Mesendoderm (in vitro differentiated cells): ENCODE measurements at regions not wholly inside any gene's neighbourhood (a gene's known extent, or its start where the extent isn't known, plus 50 kb on each side); places are given as distances from the start of the nearest gene placed in this dataset.
A peak's percentile ranks its signal among the peaks of the same experiment; 100 is the strongest.

Source experiments
- DNase-seq: peaks from one replicate; pipeline ENCODE4 v3.0.0; 2013
- H2AK5ac ChIP-seq: 2 replicates; pipeline ENCODE4 v1.6.1; 2013; ENCODE audit warnings: low read length, inconsistent platforms
- H2BK120ac ChIP-seq: 2 replicates; pipeline ENCODE4 v1.6.1; 2013; ENCODE audit warnings: low read depth, mild to moderate bottlenecking, low read length, moderate library complexity, mixed read lengths
- H2BK15ac ChIP-seq: replicated peaks from 2 replicates; pipeline ENCODE4 v1.6.1; 2013; ENCODE audit warnings: low read depth, mild to moderate bottlenecking, moderate library complexity
- H2BK5ac ChIP-seq: 2 replicates; pipeline ENCODE4 v1.6.1; 2013; ENCODE audit warnings: low read length, inconsistent platforms
- H3K18ac ChIP-seq: 2 replicates; pipeline ENCODE4 v1.6.1; 2013; ENCODE audit warnings: mild to moderate bottlenecking, low read length, mixed read lengths
- H3K23ac ChIP-seq: one replicate; pipeline ENCODE4 v1.6.1; 2013; ENCODE audit warnings: low read length
- H3K27ac ChIP-seq: 2 replicates; pipeline ENCODE4 v1.5.1; 2013; ENCODE audit warnings: low read depth, mild to moderate bottlenecking, inconsistent platforms, low read length, moderate library complexity
- H3K27me3 ChIP-seq: 2 replicates; pipeline ENCODE4 v1.6.1; 2013; ENCODE audit warnings: low read length, control low read depth, mild to moderate bottlenecking, inconsistent platforms; ENCODE audit not compliant: insufficient read depth, poor library complexity
- H3K36me3 ChIP-seq: 2 replicates; pipeline ENCODE4 v1.6.1; 2013; ENCODE audit warnings: low read length, inconsistent platforms; ENCODE audit not compliant: control insufficient read depth, insufficient read depth
- H3K4ac ChIP-seq: one replicate; pipeline ENCODE4 v1.6.1; 2013; ENCODE audit warnings: low read depth, mild to moderate bottlenecking, low read length, moderate library complexity
- H3K4me1 ChIP-seq: 2 replicates; pipeline ENCODE4 v1.6.1; 2013; ENCODE audit warnings: low read depth, low read length, inconsistent platforms; ENCODE audit not compliant: control insufficient read depth
- H3K4me2 ChIP-seq: 2 replicates; pipeline ENCODE4 v1.6.1; 2013; ENCODE audit warnings: low read length
- H3K4me3 ChIP-seq: 2 replicates; pipeline ENCODE4 v1.5.1; 2013; ENCODE audit warnings: mild to moderate bottlenecking, low read length
- H3K56ac ChIP-seq: one replicate; pipeline ENCODE4 v1.6.1; 2013; ENCODE audit warnings: low read length
- H3K79me1 ChIP-seq: 2 replicates; pipeline ENCODE4 v1.6.1; 2013; ENCODE audit warnings: low read length, inconsistent platforms
- H3K79me2 ChIP-seq: 2 replicates; pipeline ENCODE4 v1.6.1; 2013; ENCODE audit warnings: mild to moderate bottlenecking, low read length; ENCODE audit not compliant: control insufficient read depth, insufficient read depth
- H3K9ac ChIP-seq: 2 replicates; pipeline ENCODE4 v1.6.1; 2013; ENCODE audit warnings: low read length, inconsistent platforms
- H4K5ac ChIP-seq: one replicate; pipeline ENCODE4 v1.6.1; 2013; ENCODE audit warnings: low read length
- H4K8ac ChIP-seq: one replicate; pipeline ENCODE4 v1.6.1; 2013; ENCODE audit warnings: low read depth, mild to moderate bottlenecking, control low read depth, low read length, moderate library complexity
- WGBS: extraction: QIAGEN DNeasy Blood & Tissue Kit; methylation state at CpG from one replicate; pipeline ENCODE4 v1.1.7; 2013; ENCODE audit warnings: low lambda C conversion rate, missing lambda C conversion rate; ENCODE audit not compliant: insufficient coverage; ENCODE audit errors: extremely low coverage; 5-methylcytosine and 5-hydroxymethylcytosine counted together

DNA sequence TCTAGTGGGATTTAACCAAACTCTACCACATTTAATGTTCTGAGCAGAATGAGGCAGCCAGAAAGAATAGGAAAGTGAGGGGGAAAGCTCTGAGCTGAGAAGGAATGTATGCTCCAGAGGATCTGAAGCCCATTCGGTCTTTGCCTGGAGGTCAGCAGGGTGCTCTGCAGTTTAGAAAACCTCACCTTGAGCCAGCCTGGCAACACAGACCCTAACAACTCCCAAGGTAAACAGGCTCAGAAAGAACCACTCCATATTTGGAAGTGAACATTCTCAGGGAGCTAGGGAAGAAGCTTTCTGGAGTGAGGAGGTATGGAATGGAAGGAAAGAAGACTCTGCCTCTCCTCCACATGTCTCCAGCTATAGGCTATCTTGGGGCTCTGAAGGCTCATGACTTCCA is 398.8 kb downstream of the SEC16B start:
- Histone ChIP-seq H3K27me3 (no peaks in the 10 kb centered on the region), H2BK15ac (no peak overlapping the region)

DNA sequence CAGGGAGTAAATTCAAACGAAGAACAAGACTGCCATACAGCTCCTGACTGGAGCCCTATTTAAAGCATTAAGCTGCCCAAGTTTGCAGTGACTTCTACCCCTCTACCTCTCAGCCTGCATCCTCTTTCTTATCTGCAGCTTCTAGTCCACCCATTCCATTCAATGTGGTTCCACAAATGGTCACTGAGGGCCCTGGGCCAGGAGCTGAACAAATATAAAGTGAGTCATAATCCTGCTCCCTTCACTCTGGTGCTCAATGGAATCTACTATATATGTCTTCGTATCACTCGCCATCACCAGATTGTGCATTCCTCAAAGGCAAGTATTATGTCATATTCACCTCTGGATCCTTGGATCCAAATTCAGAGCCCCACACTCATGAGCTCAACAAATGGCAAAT is 398.7 kb downstream of the BRINP2 start:
- Histone ChIP-seq H3K36me3 (no peaks in the 10 kb centered on the region), H3K4ac (no peak overlapping the region), H3K27ac (no peak overlapping the region), H2BK120ac (no peak overlapping the region), H4K5ac (no peak overlapping the region), H3K56ac (no peak overlapping the region), H2BK5ac (no peak overlapping the region), H3K27me3 (no peaks in the 10 kb centered on the region), H3K4me3 (no peak overlapping the region), H3K79me2 (no peaks in the 10 kb centered on the region), H3K9ac (no peak overlapping the region), H3K79me1 (no peaks in the 10 kb centered on the region), H2AK5ac (no peak overlapping the region), H4K8ac (no peak overlapping the region), H2BK15ac (no peak overlapping the region), H3K4me1 (no peaks in the 10 kb centered on the region), H3K23ac (no peak overlapping the region), H3K4me2 (no peak overlapping the region), H3K18ac (no peak overlapping the region)
- no CpG with 5 or more reads among the region's 3 CpGs for WGBS
- no peak for DNase-seq

More for the DNA sequence above, 398.8 kb downstream of the SEC16B start:
- Histone ChIP-seq H4K8ac (no peak overlapping the region), H3K56ac (no peak overlapping the region), H3K9ac (no peak overlapping the region), H2BK5ac (no peak overlapping the region), H3K79me2 (no peaks in the 10 kb centered on the region), H4K5ac (no peak overlapping the region), H3K4me3 (no peak overlapping the region), H3K4ac (no peak overlapping the region), H3K27ac (no peak overlapping the region), H3K79me1 (no peaks in the 10 kb centered on the region), H3K36me3 (no peaks in the 10 kb centered on the region), H2BK120ac (no peak overlapping the region), H3K23ac (no peak overlapping the region), H3K18ac (no peak overlapping the region), H3K4me1 (no peaks in the 10 kb centered on the region), H3K4me2 (no peak overlapping the region), H2AK5ac (no peak overlapping the region)
- no CpG with 5 or more reads among the region's 1 CpG for WGBS
- peak; percentile 62 for DNase-seq

DNA sequence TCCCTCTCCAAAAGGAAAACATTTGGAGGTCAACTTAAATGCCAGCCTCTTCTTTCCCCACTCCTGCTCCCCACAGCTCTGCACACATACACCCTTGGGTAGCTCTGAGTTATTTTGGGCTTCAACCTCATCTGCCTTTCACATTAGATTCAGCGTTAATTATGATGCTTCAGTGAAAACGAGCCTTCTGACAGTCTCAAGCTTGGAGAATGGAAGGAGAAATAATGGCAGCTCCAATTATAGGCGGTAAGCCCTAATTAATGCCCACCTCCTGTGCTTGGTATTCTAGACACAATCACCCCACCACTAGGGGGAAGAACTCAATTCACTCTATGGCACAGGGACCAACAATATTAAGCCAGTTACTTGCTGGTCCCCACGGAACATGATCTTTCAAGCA is 397.9 kb downstream of the BRINP2 start:
- no peak overlapping the region for H2BK120ac ChIP-seq
- no peak overlapping the region for H4K8ac ChIP-seq
- H3K4me2 ChIP-seq, result no peak overlapping the region
- DNase-seq, result peak; percentile 46
- H3K79me1 ChIP-seq, result no peaks in the 10 kb centered on the region
- H4K5ac ChIP-seq, result no peak overlapping the region
- no peaks in the 10 kb centered on the region for H3K36me3 ChIP-seq
- H3K79me2 ChIP-seq, result no peaks in the 10 kb centered on the region
- H2BK15ac ChIP-seq, result no peak overlapping the region
- no peak overlapping the region for H3K18ac ChIP-seq
- no peaks in the 10 kb centered on the region for H3K27me3 ChIP-seq
- H2AK5ac ChIP-seq, result no peak overlapping the region
- H2BK5ac ChIP-seq, result no peak overlapping the region
- no peak overlapping the region for H3K4me3 ChIP-seq
- no peak overlapping the region for H3K9ac ChIP-seq
- H3K27ac ChIP-seq, result no peak overlapping the region
- no peaks in the 10 kb centered on the region for H3K4me1 ChIP-seq
- no peak overlapping the region for H3K4ac ChIP-seq
- no CpG with 5 or more reads among the region's 4 CpGs for WGBS
- no peak overlapping the region for H3K56ac ChIP-seq
- H3K23ac ChIP-seq, result no peak overlapping the region

DNA sequence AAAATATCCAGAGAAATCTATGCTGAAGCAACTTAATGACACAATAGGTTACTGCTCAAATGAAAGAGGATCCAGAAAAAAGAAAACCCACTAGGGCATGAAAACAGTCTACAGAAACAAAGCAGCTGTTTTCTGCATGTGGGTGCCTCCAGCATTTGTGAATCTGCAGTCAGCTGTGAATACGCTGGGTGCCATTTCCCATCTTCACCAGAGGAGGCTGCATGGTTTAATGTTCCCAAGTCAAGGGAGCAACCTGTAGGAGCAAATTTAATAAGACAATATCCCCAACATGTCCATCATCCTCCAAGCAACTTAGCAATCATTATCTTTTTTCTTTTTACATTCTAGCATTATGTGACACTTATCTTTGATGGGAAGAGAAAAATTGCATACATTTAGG is 396.6 kb downstream of the BRINP2 start:
- Histone ChIP-seq H3K27me3 (no peaks in the 10 kb centered on the region), H3K79me2 (no peaks in the 10 kb centered on the region), H3K4me1 (no peaks in the 10 kb centered on the region)

DNA sequence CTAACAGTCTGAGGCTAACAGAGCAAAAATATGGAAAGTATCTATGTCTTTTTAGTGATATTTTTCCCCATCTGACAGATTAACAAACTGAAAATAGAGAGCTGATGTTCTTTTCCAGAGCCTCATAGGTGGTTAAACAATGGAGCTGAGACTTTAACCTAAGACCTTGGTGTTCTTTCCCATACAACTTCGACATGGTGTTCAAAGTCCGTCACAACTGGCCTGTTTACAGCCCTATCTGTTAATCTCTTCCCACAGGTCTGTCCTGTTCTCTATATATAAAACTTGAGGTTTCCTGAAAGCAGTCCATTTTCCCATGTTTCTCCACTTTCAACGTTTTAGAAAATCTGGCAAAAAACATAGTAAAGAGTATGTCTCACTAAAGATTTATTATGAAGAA is 395.7 kb downstream of the BRINP2 start:
- Histone ChIP-seq H3K79me1 (no peaks in the 10 kb centered on the region), H3K27me3 (no peaks in the 10 kb centered on the region), H3K4me2 (no peak overlapping the region), H2BK120ac (no peak overlapping the region), H3K79me2 (no peaks in the 10 kb centered on the region), H3K23ac (no peak overlapping the region), H3K27ac (no peak overlapping the region), H3K4me1 (no peaks in the 10 kb centered on the region), H2BK15ac (no peak overlapping the region), H2BK5ac (no peak overlapping the region), H3K18ac (no peak overlapping the region), H4K5ac (no peak overlapping the region), H3K56ac (no peak overlapping the region), H4K8ac (no peak overlapping the region), H3K4me3 (no peak overlapping the region), H3K9ac (no peak overlapping the region), H3K36me3 (no peaks in the 10 kb centered on the region), H3K4ac (no peak overlapping the region), H2AK5ac (no peak overlapping the region)
- no CpG with 5 or more reads among the region's 3 CpGs for WGBS
- no peak for DNase-seq

More for the DNA sequence above, 396.6 kb downstream of the BRINP2 start:
- no peak overlapping the region for H3K56ac ChIP-seq
- H3K4ac ChIP-seq, result no peak overlapping the region
- no peak overlapping the region for H3K9ac ChIP-seq
- no peak overlapping the region for H3K27ac ChIP-seq
- no peak overlapping the region for H4K8ac ChIP-seq
- no peaks in the 10 kb centered on the region for H3K36me3 ChIP-seq
- H2AK5ac ChIP-seq, result no peak overlapping the region
- no peaks in the 10 kb centered on the region for H3K79me1 ChIP-seq
- DNase-seq, result peak; percentile 40
- H3K4me2 ChIP-seq, result no peak overlapping the region
- no peak overlapping the region for H2BK120ac ChIP-seq
- H3K4me3 ChIP-seq, result no peak overlapping the region
- no peak overlapping the region for H2BK5ac ChIP-seq
- WGBS, result no CpG with 5 or more reads among the region's 1 CpG
- H2BK15ac ChIP-seq, result no peak overlapping the region
- H3K18ac ChIP-seq, result no peak overlapping the region
- H3K23ac ChIP-seq, result no peak overlapping the region
- no peak overlapping the region for H4K5ac ChIP-seq

DNA sequence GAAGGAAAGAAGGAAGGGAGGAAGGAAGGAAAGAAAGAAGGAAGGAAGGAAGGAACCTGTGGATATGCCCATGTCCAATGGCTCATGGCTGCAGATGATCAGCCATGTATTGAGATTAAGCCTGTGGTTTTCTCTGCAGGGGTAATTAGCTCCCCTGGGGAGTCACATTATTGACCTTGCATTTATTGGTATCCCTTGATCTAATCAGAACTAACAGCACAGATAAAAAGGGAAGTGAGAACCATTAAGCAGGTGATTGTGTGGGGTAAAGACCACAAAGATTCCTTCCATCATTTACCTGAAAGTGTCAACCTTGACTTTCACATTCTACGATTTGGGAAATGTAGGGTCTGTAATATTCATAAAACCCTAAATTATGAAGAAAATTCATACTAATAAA is 390.7 kb downstream of the BRINP2 start:
- no peak overlapping the region for H2BK15ac ChIP-seq
- peak; percentile 48 for DNase-seq
- no peaks in the 10 kb centered on the region for H3K4me1 ChIP-seq
- H3K79me1 ChIP-seq, result no peaks in the 10 kb centered on the region
- H3K56ac ChIP-seq, result no peak overlapping the region
- no peak overlapping the region for H3K18ac ChIP-seq
- no peaks in the 10 kb centered on the region for H3K79me2 ChIP-seq
- no peak overlapping the region for H3K9ac ChIP-seq
- H2BK5ac ChIP-seq, result no peak overlapping the region
- H3K23ac ChIP-seq, result no peak overlapping the region
- no CpG with 5 or more reads among the region's 1 CpG for WGBS
- H3K36me3 ChIP-seq, result no peaks in the 10 kb centered on the region
- H4K8ac ChIP-seq, result no peak overlapping the region
- no peak overlapping the region for H3K27ac ChIP-seq
- H3K27me3 ChIP-seq, result no peaks in the 10 kb centered on the region
- H2AK5ac ChIP-seq, result no peak overlapping the region
- no peak overlapping the region for H4K5ac ChIP-seq
- no peak overlapping the region for H3K4ac ChIP-seq
- H3K4me2 ChIP-seq, result no peak overlapping the region
- no peak overlapping the region for H3K4me3 ChIP-seq
- no peak overlapping the region for H2BK120ac ChIP-seq
